SW480 (cell line): ENCODE measurements at regions not wholly inside any gene's neighbourhood (a gene's known extent, or its start where the extent isn't known, plus 50 kb on each side); places are given as distances from the start of the nearest gene placed in this dataset.

Experiments used
- DNase-seq: peaks from one replicate; pipeline ENCODE4 v3.0.0-alpha.2; 2016; ENCODE audit warnings: low spot score

GRCh38 chr9:105064248-105065097 lies 136.5 kb upstream of the ABCA1 start:
- DNase-seq = peak; percentile 97

GRCh38 chr9:105065098-105066088 lies 137.4 kb upstream of the ABCA1 start:
- no peak for DNase-seq

GRCh38 chr9:105066275-105066865 lies 138.4 kb upstream of the ABCA1 start:
- DNase-seq = no peak

- peak; percentile 53 for DNase-seq
Measured at GRCh38 chr9:105067895-105068580, 140.1 kb upstream of the ABCA1 start.

- no peak for DNase-seq
Measured at GRCh38 chr9:105069285-105069684, 141.3 kb upstream of the ABCA1 start.

- no peak for DNase-seq
Measured at GRCh38 chr9:105069696-105070095, 141.7 kb upstream of the ABCA1 start.

- no peak for DNase-seq
Measured at GRCh38 chr9:105070176-105070575, 142.2 kb upstream of the ABCA1 start.

- DNase-seq = no peak
Measured at GRCh38 chr9:105072476-105072875, 144.5 kb upstream of the ABCA1 start.

GRCh38 chr9:105073147-105073546 lies 145.2 kb upstream of the ABCA1 start:
- no peak for DNase-seq

GRCh38 chr9:105074491-105074890 lies 146.5 kb upstream of the ABCA1 start:
- DNase-seq = no peak

GRCh38 chr9:105076729-105077128 lies 148.8 kb upstream of the ABCA1 start:
- DNase-seq = no peak

- DNase-seq = no peak
Measured at GRCh38 chr9:105079457-105079856, 151.5 kb upstream of the ABCA1 start.

GRCh38 chr9:105082843-105083242 lies 154.9 kb upstream of the ABCA1 start:
- no peak for DNase-seq

- no peak for DNase-seq
Measured at GRCh38 chr9:105083256-105083655, 155.3 kb upstream of the ABCA1 start.

- DNase-seq = no peak
Measured at GRCh38 chr9:105087910-105088898, 156.2 kb upstream of the SLC44A1 start.

- DNase-seq = no peak
Measured at GRCh38 chr9:105089874-105090273, 154.6 kb upstream of the SLC44A1 start.

- no peak for DNase-seq
Measured at GRCh38 chr9:105091004-105091640, 153.3 kb upstream of the SLC44A1 start.

- DNase-seq = no peak
Measured at GRCh38 chr9:105093685-105094084, 150.8 kb upstream of the SLC44A1 start.

- no peak for DNase-seq
Measured at GRCh38 chr9:105098370-105098769, 146.1 kb upstream of the SLC44A1 start.

GRCh38 chr9:105103776-105104175 lies 140.7 kb upstream of the SLC44A1 start:
- no peak for DNase-seq
